ENCODE measurements at regions not wholly inside any gene's neighbourhood (a gene's known extent, or its start where the extent isn't known, plus 50 kb on each side); places are given as distances from the start of the nearest gene placed in this dataset.

DNA sequence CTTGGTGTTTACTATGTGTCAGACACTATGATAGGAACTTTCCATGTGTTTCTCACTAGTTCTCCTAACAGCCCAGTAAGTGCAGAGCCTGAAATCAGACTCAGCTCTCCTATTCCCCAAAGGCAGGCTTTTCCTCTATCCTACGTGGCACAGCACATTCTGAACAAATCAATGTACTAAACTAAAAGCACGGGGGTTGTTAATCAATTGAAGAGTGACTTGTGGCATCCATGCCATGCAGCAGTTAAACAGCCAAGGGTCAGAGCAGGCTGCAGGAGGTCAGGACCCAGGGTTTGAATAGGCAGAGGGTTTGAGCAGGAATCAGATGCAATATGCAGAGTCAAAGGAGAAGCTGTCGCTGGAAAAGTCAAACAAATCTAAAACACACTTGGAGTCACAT lies 289.7 kb upstream of the LDB2 start:
- TF ChIP-seq POLR2AphosphoS5 (IDR thresholded peaks at IDR 0.05; ENCODE audit: low read depth, low read length) (no peak), POLR2A (IDR thresholded peaks at IDR 0.05; ENCODE audit: low read depth, low read length) (no peak)

All from GM12892 (cell line).